K562 (cell line): ENCODE measurements at regions not wholly inside any gene's neighbourhood (a gene's known extent, or its start where the extent isn't known, plus 50 kb on each side); places are given as distances from the start of the nearest gene placed in this dataset.

Experiments
- ATF7 ChIP-seq: fragments of 450-650 bp; IDR thresholded peaks from 2 replicates; pipeline ENCODE4 v1.7.1; 2014; ENCODE audit warnings: mild to moderate bottlenecking, moderate library complexity
- CREB3 ChIP-seq: fragments of 450-650 bp; conservative IDR thresholded peaks from 2 replicates; pipeline ENCODE4 v1.6.1; 2016; ENCODE audit warnings: missing genetic modification characterization, low read depth, mild to moderate bottlenecking, missing compliant biosample characterization, moderate library complexity
- DIDO1 ChIP-seq: fragments of 450-650 bp; IDR thresholded peaks from 2 replicates; pipeline ENCODE4 v1.6.1; 2016; ENCODE audit warnings: low read depth, missing biosample characterization, missing genetic modification characterization
- FOS ChIP-seq: IDR thresholded peaks from 3 replicates; pipeline ENCODE4 v1.6.1; 2011; ENCODE audit not compliant: insufficient read length; ENCODE audit errors: extremely low read depth
- FOXP4 ChIP-seq: sonication (generic); formaldehyde crosslinking; IDR thresholded peaks from 2 replicates; pipeline ENCODE4 v1.8.0; 2022; ENCODE audit warnings: mild to moderate bottlenecking, missing genetic modification reagents, borderline replicate concordance
- IRF2 ChIP-seq: sonication (generic); formaldehyde crosslinking; IDR thresholded peaks from 2 replicates; pipeline ENCODE4 v1.8.1; 2022; ENCODE audit warnings: mild to moderate bottlenecking, missing genetic modification reagents
- JUNB ChIP-seq: fragments of 450-650 bp; formaldehyde crosslinking; conservative IDR thresholded peaks from 2 replicates; pipeline ENCODE4 v1.4.0; 2020; ENCODE audit warnings: mild to moderate bottlenecking
- KAT8 ChIP-seq: fragments of 450-650 bp; IDR thresholded peaks from 2 replicates; pipeline ENCODE4 v1.6.1; 2016; ENCODE audit warnings: low read depth, mild to moderate bottlenecking
- KLF16 ChIP-seq: IDR thresholded peaks from 2 replicates; pipeline ENCODE4 v1.6.1; 2016; ENCODE audit warnings: antibody characterized with exemption
- MEF2A ChIP-seq: IDR thresholded peaks from 2 replicates; pipeline ENCODE4 v1.6.1; 2011; ENCODE audit warnings: low read depth, mild to moderate bottlenecking, low read length, moderate library complexity; ENCODE audit not compliant: control insufficient read depth
- TAL1 ChIP-seq: fragments of 450-650 bp; IDR thresholded peaks from 2 replicates; pipeline ENCODE4 v1.6.1; 2016; ENCODE audit warnings: mild to moderate bottlenecking
- THRA ChIP-seq: fragments of 450-650 bp; IDR thresholded peaks from 2 replicates; pipeline ENCODE4 v1.6.1; 2017; ENCODE audit warnings: mild to moderate bottlenecking, moderate library complexity
- YY1 ChIP-seq, 3 experiments: IDR thresholded peaks; 2 replicates each; pipeline ENCODE4 v1.6.1; 2011; ENCODE audit warnings: low read length in 2 of 3, mild to moderate bottlenecking in 2 of 3, moderate library complexity in 2 of 3, borderline replicate concordance in 1 of 3, control low read depth in 1 of 3, low read depth in 1 of 3; ENCODE audit not compliant: insufficient read depth in 3 of 3, insufficient replicate concordance in 2 of 3, control insufficient read depth in 1 of 3, insufficient read length in 1 of 3; ENCODE audit errors: extremely low read depth in 1 of 3
- ZFP1 ChIP-seq: fragments of 450-650 bp; formaldehyde crosslinking; IDR thresholded peaks from 2 replicates; pipeline ENCODE4 v1.4.0; 2020; ENCODE audit warnings: mild to moderate bottlenecking, mixed read lengths
- ZNF280A ChIP-seq: fragments of 450-650 bp; IDR thresholded peaks from 2 replicates; pipeline ENCODE4 v1.6.1; 2018; ENCODE audit warnings: mild to moderate bottlenecking, low read depth; ENCODE audit not compliant: partially characterized antibody
- ZNF655 ChIP-seq: fragments of 250-450 bp; sonication (Bioruptor Pico); IDR thresholded peaks from 2 replicates; pipeline ENCODE4 v1.5.0; 2021
- ZNF717 ChIP-seq: fragments of 250-450 bp; sonication (Bioruptor Pico); IDR thresholded peaks from 2 replicates; pipeline ENCODE4 v1.5.0; 2021
- ZNF764 ChIP-seq: fragments of 250-450 bp; sonication (Bioruptor Pico); IDR thresholded peaks from 2 replicates; pipeline ENCODE4 v1.4.0; 2020; ENCODE audit warnings: low read depth, mild to moderate bottlenecking, moderate library complexity
- ZNF766 ChIP-seq: fragments of 200-800 bp; sonication (Bioruptor generic); conservative IDR thresholded peaks from 2 replicates; pipeline ENCODE4 v1.6.1; 2016; ENCODE audit warnings: missing genetic modification characterization, missing compliant biosample characterization

- no peak for TF ChIP-seq THRA
- TF ChIP-seq IRF2 (CRISPR knock-in tag), result no peak
- peak; percentile 21; the same call in 1 of the 2 replicates for TF ChIP-seq ATF7
- no peak for TF ChIP-seq FOS
- no peak for TF ChIP-seq JUNB
- no peak for TF ChIP-seq MEF2A
- no peak for TF ChIP-seq KLF16
- TF ChIP-seq YY1 (IDR thresholded peaks at IDR 0.05; ENCODE audit: borderline replicate concordance in 1 of 3, control insufficient read depth in 1 of 3, extremely low read depth in 1 of 3, insufficient read depth in 3 of 3, insufficient read length in 1 of 3, insufficient replicate concordance in 2 of 3, low read depth in 1 of 3, low read length in 2 of 3), result peak in 1 of 3 experiments; percentile 43
- no peak for TF ChIP-seq ZNF655 (CRISPR knock-in tag)
- no peak for TF ChIP-seq ZNF280A
- TF ChIP-seq CREB3 (tag), result 0 out of 2 replicates have a peak, but pooled peaks have one; percentile 63
- no peak for TF ChIP-seq ZNF717 (CRISPR knock-in tag)
- no peak for TF ChIP-seq KAT8
- no peak for TF ChIP-seq TAL1
- TF ChIP-seq FOXP4 (CRISPR knock-in tag), result no peak
- no peak for TF ChIP-seq ZFP1 (CRISPR knock-in tag)
- TF ChIP-seq DIDO1 (tag), result no peak
- peak; percentile 49; the same call in 1 of the 2 replicates for TF ChIP-seq ZNF766 (CRISPR knock-in tag)
- no peak for TF ChIP-seq ZNF764 (CRISPR knock-in tag)
Measured at GRCh38 chr4:186844059-186844681, 120.5 kb upstream of the FAT1 start (continued).
